Left renal cortex interstitium (tissue), 4 donors: ENCODE measurements at regions not wholly inside any gene's neighbourhood (a gene's known extent, or its start where the extent isn't known, plus 50 kb on each side); places are given as distances from the start of the nearest gene placed in this dataset.

Experiments
- DNase-seq, 4 donors: peaks; one replicate each; pipeline ENCODE4 v3.0.0-alpha.2; 2013; ENCODE audit warnings: low read depth in 4 of 4, low spot score in 2 of 4, missing footprints in 1 of 4

- DNase-seq: no peak
Observed at GRCh38 chr1:224564454-224565084, 51.5 kb upstream of the CNIH3 start.

GRCh38 chr1:224565186-224565585, 50.9 kb upstream of the CNIH3 start:
- DNase-seq: no peak

GRCh38 chr1:224565611-224566406, 50.3 kb upstream of the CNIH3 start:
- no peak for DNase-seq
